Activated T-cell treated with anti-CD3 and anti-CD28 coated beads, Interleukin-2, amount 50 U/mL, for 24 hours (primary cell): ENCODE measurements at regions not wholly inside any gene's neighbourhood (a gene's known extent, or its start where the extent isn't known, plus 50 kb on each side); places are given as distances from the start of the nearest gene placed in this dataset.
"Not testable (repeated sequence)": the region's sequence is repeated elsewhere in the genome, so short reads cannot be mapped to it uniquely, and the experiment has no call there.

Experiments used
- DNase-seq: peaks from one replicate; pipeline ENCODE4 v3.0.0-alpha.2; 2020
- H3K27ac Mint-ChIP-seq: 2 replicates; pipeline ENCODE4 v1.8.0; 2020; ENCODE audit warnings: mild to moderate bottlenecking, mixed read lengths
- H3K27me3 Mint-ChIP-seq: 2 replicates; pipeline ENCODE4 v1.8.0; 2020; ENCODE audit warnings: mixed read lengths
- H3K36me3 Mint-ChIP-seq: 2 replicates; pipeline ENCODE4 v1.8.0; 2020; ENCODE audit warnings: low read depth, mixed read lengths
- H3K4me1 Mint-ChIP-seq: 2 replicates; pipeline ENCODE4 v1.8.0; 2020; ENCODE audit warnings: low read depth, mixed read lengths
- H3K4me3 Mint-ChIP-seq: 2 replicates; pipeline ENCODE4 v1.8.0; 2020; ENCODE audit warnings: mild to moderate bottlenecking, moderate library complexity, mixed read lengths
- H3K9me3 Mint-ChIP-seq: 2 replicates; pipeline ENCODE4 v1.8.0; 2020; ENCODE audit warnings: mixed read lengths

GRCh38 chr4:8945506-8945905 lies 73.9 kb upstream of the HMX1 start:
- not testable (repeated sequence) for H3K27me3 Mint-ChIP-seq, H3K9me3 Mint-ChIP-seq, H3K4me1 Mint-ChIP-seq, H3K36me3 Mint-ChIP-seq, DNase-seq, H3K4me3 Mint-ChIP-seq, H3K27ac Mint-ChIP-seq

GRCh38 chr4:8943367-8943766 lies 71.7 kb upstream of the HMX1 start:
- not testable (repeated sequence) for H3K36me3 Mint-ChIP-seq, H3K27ac Mint-ChIP-seq, H3K27me3 Mint-ChIP-seq, H3K9me3 Mint-ChIP-seq, H3K4me3 Mint-ChIP-seq, H3K4me1 Mint-ChIP-seq, DNase-seq

- not testable (repeated sequence) for H3K27me3 Mint-ChIP-seq, H3K4me1 Mint-ChIP-seq, H3K36me3 Mint-ChIP-seq, H3K9me3 Mint-ChIP-seq, H3K27ac Mint-ChIP-seq, DNase-seq, H3K4me3 Mint-ChIP-seq
Measured at GRCh38 chr4:8942088-8942487, 70.4 kb upstream of the HMX1 start.

GRCh38 chr4:8941492-8941805 lies 69.8 kb upstream of the HMX1 start:
- H3K27ac Mint-ChIP-seq, H3K4me1 Mint-ChIP-seq, H3K4me3 Mint-ChIP-seq, DNase-seq, H3K27me3 Mint-ChIP-seq, H3K36me3 Mint-ChIP-seq, H3K9me3 Mint-ChIP-seq: not testable (repeated sequence)

GRCh38 chr4:8940792-8941491 lies 69.3 kb upstream of the HMX1 start:
- no peak overlapping the region for H3K4me3 Mint-ChIP-seq
- no peak for DNase-seq
- no peaks in the 10 kb centered on the region for H3K9me3 Mint-ChIP-seq
- no peak overlapping the region for H3K27ac Mint-ChIP-seq
- H3K27me3 Mint-ChIP-seq, result no peaks in the 10 kb centered on the region
- no peaks in the 10 kb centered on the region for H3K4me1 Mint-ChIP-seq
- no peaks in the 10 kb centered on the region for H3K36me3 Mint-ChIP-seq

- no peaks in the 10 kb centered on the region for H3K27me3 Mint-ChIP-seq
- no peaks in the 10 kb centered on the region for H3K4me1 Mint-ChIP-seq
- no peaks in the 10 kb centered on the region for H3K9me3 Mint-ChIP-seq
- H3K4me3 Mint-ChIP-seq, result no peak overlapping the region
- no peak for DNase-seq
- H3K36me3 Mint-ChIP-seq, result no peaks in the 10 kb centered on the region
- no peak overlapping the region for H3K27ac Mint-ChIP-seq
Measured at GRCh38 chr4:8939840-8940742, 68.5 kb upstream of the HMX1 start.

- peaks cover 5% of the 10 kb centered on the region for H3K9me3 Mint-ChIP-seq
Measured at GRCh38 chr4:8939160-8939839, 67.7 kb upstream of the HMX1 start.

GRCh38 chr4:8938623-8939022 lies 67.0 kb upstream of the HMX1 start:
- Mint-ChIP-seq H3K36me3 (no peaks in the 10 kb centered on the region), H3K9me3 (peaks cover 10% of the 10 kb centered on the region), H3K4me1 (no peaks in the 10 kb centered on the region), H3K4me3 (no peak overlapping the region), H3K27ac (no peak overlapping the region), H3K27me3 (peaks cover 7% of the 10 kb centered on the region)
- DNase-seq, result no peak

More at GRCh38 chr4:8939160-8939839, 67.7 kb upstream of the HMX1 start:
- peaks cover 3% of the 10 kb centered on the region for H3K27me3 Mint-ChIP-seq
- H3K27ac Mint-ChIP-seq, result no peak overlapping the region
- no peak for DNase-seq
- H3K36me3 Mint-ChIP-seq, result no peaks in the 10 kb centered on the region
- no peak overlapping the region for H3K4me3 Mint-ChIP-seq
- H3K4me1 Mint-ChIP-seq, result no peaks in the 10 kb centered on the region

- Mint-ChIP-seq H3K27ac (no peak overlapping the region), H3K27me3 (peaks cover 7% of the 10 kb centered on the region), H3K4me1 (no peaks in the 10 kb centered on the region), H3K36me3 (no peaks in the 10 kb centered on the region), H3K9me3 (peaks cover 10% of the 10 kb centered on the region), H3K4me3 (no peak overlapping the region)
- no peak for DNase-seq
Measured at GRCh38 chr4:8938137-8938536, 66.5 kb upstream of the HMX1 start.

- Mint-ChIP-seq H3K36me3 (no peaks in the 10 kb centered on the region), H3K4me3 (no peak overlapping the region), H3K9me3 (peaks cover 10% of the 10 kb centered on the region), H3K27me3 (peaks cover 7% of the 10 kb centered on the region), H3K4me1 (no peaks in the 10 kb centered on the region), H3K27ac (no peak overlapping the region)
- no peak for DNase-seq
Measured at GRCh38 chr4:8932884-8933283, 61.2 kb upstream of the HMX1 start.

GRCh38 chr4:8928074-8928473 lies 56.4 kb upstream of the HMX1 start:
- DNase-seq, result no peak
- Mint-ChIP-seq H3K4me1 (no peaks in the 10 kb centered on the region), H3K9me3 (peaks cover 9% of the 10 kb centered on the region), H3K27me3 (peaks cover 2% of the 10 kb centered on the region), H3K4me3 (no peak overlapping the region), H3K27ac (no peak overlapping the region), H3K36me3 (no peaks in the 10 kb centered on the region)

- Mint-ChIP-seq H3K27me3 (peaks cover 30% of the 10 kb centered on the region), H3K4me1 (peaks cover 2% of the 10 kb centered on the region), H3K36me3 (no peaks in the 10 kb centered on the region), H3K4me3 (no peak overlapping the region), H3K27ac (no peak overlapping the region), H3K9me3 (peaks cover 13% of the 10 kb centered on the region)
- DNase-seq, result no peak
Measured at GRCh38 chr4:8922481-8922880, 50.8 kb upstream of the HMX1 start.

- Mint-ChIP-seq H3K36me3 (no peaks in the 10 kb centered on the region), H3K4me3 (no peak overlapping the region), H3K9me3 (peaks cover 13% of the 10 kb centered on the region), H3K4me1 (peaks cover 2% of the 10 kb centered on the region), H3K27ac (no peak overlapping the region), H3K27me3 (peaks cover 30% of the 10 kb centered on the region)
- DNase-seq, result no peak
Measured at GRCh38 chr4:8921465-8921864, 49.8 kb upstream of the HMX1 start.
